GM13977 (cell line): ENCODE measurements at regions not wholly inside any gene's neighbourhood (a gene's known extent, or its start where the extent isn't known, plus 50 kb on each side); places are given as distances from the start of the nearest gene placed in this dataset.

Experiments used
- DNase-seq: peaks from one replicate; pipeline ENCODE4 v3.0.0; 2012; ENCODE audit warnings: low spot score
- CTCF ChIP-seq: IDR thresholded peaks from 2 replicates; pipeline ENCODE4 v1.5.1; 2012; ENCODE audit warnings: mild to moderate bottlenecking, control low read depth; ENCODE audit not compliant: insufficient read depth; ENCODE audit errors: extremely low read depth, missing control alignments
- in situ Hi-C: fragments of 300-500 bp; cut with MboI; formaldehyde crosslinking; loops from one replicate; pipeline ENCODE4 v1.12.0; 2022; ENCODE audit warnings: low sequenced_read_pairs, low pct_unique_long_range_greater_than_20kb, mixed read lengths, inconsistent platforms; ENCODE audit not compliant: unreplicated experiment

- DNase-seq, result no peak
- in situ Hi-C loops, result no loop called here
- TF ChIP-seq CTCF, result no peak
Observed at GRCh38 chr14:103255555-103255954, 78.5 kb upstream of the EIF5 start.

- in situ Hi-C loops, result no loop called here
- no peak for TF ChIP-seq CTCF
- no peak for DNase-seq
Observed at GRCh38 chr14:103256406-103256805, 77.6 kb upstream of the EIF5 start.

GRCh38 chr14:103257211-103257962, 76.7 kb upstream of the EIF5 start:
- in situ Hi-C loops, result no loop called here
- no peak for DNase-seq
- TF ChIP-seq CTCF, result no peak

- no peak for DNase-seq
- in situ Hi-C loops, result no loop called here
- TF ChIP-seq CTCF, result no peak
Observed at GRCh38 chr14:103258211-103258610, 75.8 kb upstream of the EIF5 start.

GRCh38 chr14:103259184-103259583, 74.9 kb upstream of the EIF5 start:
- no peak for TF ChIP-seq CTCF
- DNase-seq, result no peak
- in situ Hi-C loops, result no loop called here

GRCh38 chr14:103259801-103260628, 74.0 kb upstream of the EIF5 start:
- no peak for TF ChIP-seq CTCF
- in situ Hi-C loops, result no loop called here
- DNase-seq, result no peak
